CD14-positive monocyte (primary cell): ENCODE measurements at regions not wholly inside any gene's neighbourhood (a gene's known extent, or its start where the extent isn't known, plus 50 kb on each side); places are given as distances from the start of the nearest gene placed in this dataset.

ENCODE experiments used
- DNase-seq, 3 donors: peaks; one replicate each; pipeline ENCODE4 v3.0.0-alpha.2; 2011 to 2022
- H2AFZ ChIP-seq: 2 replicates; pipeline ENCODE4 v1.6.0; 2012; ENCODE audit warnings: mild to moderate bottlenecking, low read depth, low read length, inconsistent platforms; ENCODE audit not compliant: insufficient read depth, poor library complexity, severe bottlenecking
- H3K27ac ChIP-seq, 2 donors: 1 replicate in 1 of 2; 2 replicates in 1 of 2; pipeline ENCODE4 v1.5.1; 2012 to 2013; ENCODE audit warnings: low read length in 2 of 2, control low read depth in 1 of 2, inconsistent platforms in 1 of 2, low read depth in 1 of 2, mild to moderate bottlenecking in 1 of 2
- H3K27me3 ChIP-seq, 2 donors: one replicate each; pipeline versions ENCODE4 v1.6.0 to v1.6.1; 2011 to 2013; ENCODE audit warnings: low read length in 2 of 2; ENCODE audit not compliant: control insufficient read depth in 2 of 2, insufficient read depth in 2 of 2
- H3K36me3 ChIP-seq, 2 donors: replicated peaks in 1 of 2; 1 replicate in 1 of 2; 2 replicates in 1 of 2; pipeline versions ENCODE4 v1.5.1 to v1.6.1; 2012 to 2013; ENCODE audit warnings: low read length in 2 of 2, control low read depth in 1 of 2, inconsistent platforms in 1 of 2, mild to moderate bottlenecking in 1 of 2; ENCODE audit not compliant: insufficient read depth in 2 of 2, control insufficient read depth in 1 of 2
- H3K4me1 ChIP-seq, 2 donors: 1 replicate in 1 of 2; 2 replicates in 1 of 2; pipeline versions ENCODE4 v1.5.1 to v1.6.1; 2012 to 2013; ENCODE audit warnings: low read length in 2 of 2, control low read depth in 1 of 2, inconsistent platforms in 1 of 2, mild to moderate bottlenecking in 1 of 2, moderate library complexity in 1 of 2; ENCODE audit not compliant: insufficient read depth in 2 of 2, control insufficient read depth in 1 of 2
- H3K4me2 ChIP-seq: replicated peaks from 2 replicates; pipeline ENCODE3; 2012; ENCODE audit warnings: low read length, moderate library complexity, mild to moderate bottlenecking; ENCODE audit not compliant: poor library complexity, severe bottlenecking; ENCODE audit errors: extremely low read depth
- H3K4me3 ChIP-seq, 3 experiments: fragments of 200-600 bp in 1 of 3; sonication (generic) in 1 of 3; replicated peaks in 1 of 3; 1 replicate in 2 of 3; 2 replicates in 1 of 3; pipeline ENCODE4 v1.5.1; 2011 to 2013; ENCODE audit warnings: low read length in 3 of 3, mild to moderate bottlenecking in 3 of 3, control low read depth in 2 of 3, low read depth in 2 of 3, inconsistent platforms in 1 of 3, moderate library complexity in 1 of 3
- H3K79me2 ChIP-seq: 2 replicates; pipeline ENCODE4 v1.6.0; 2012; ENCODE audit warnings: mild to moderate bottlenecking, control low read depth, inconsistent platforms, low read length, moderate library complexity; ENCODE audit not compliant: insufficient read depth
- H3K9ac ChIP-seq: 2 replicates; pipeline ENCODE4 v1.6.0; 2017; ENCODE audit warnings: low read length, mild to moderate bottlenecking; ENCODE audit not compliant: insufficient read depth, poor library complexity, severe bottlenecking
- H3K9me3 ChIP-seq, 2 donors: replicated peaks in 1 of 2; 1 replicate in 1 of 2; 2 replicates in 1 of 2; pipeline versions ENCODE4 v1.5.1 to v1.6.1; 2012 to 2013; ENCODE audit warnings: low read length in 2 of 2, control low read depth in 1 of 2; ENCODE audit not compliant: control insufficient read depth in 1 of 2, insufficient read depth in 1 of 2
- H4K20me1 ChIP-seq: 2 replicates; pipeline ENCODE4 v1.6.0; 2012; ENCODE audit warnings: mild to moderate bottlenecking, low read length, control low read depth, moderate library complexity; ENCODE audit not compliant: insufficient read depth
- H3K27ac Mint-ChIP-seq, 7 donors: one replicate each; pipeline ENCODE4 v1.8.0; 2020; ENCODE audit warnings: mild to moderate bottlenecking in 7 of 7, mixed read lengths in 7 of 7, moderate library complexity in 6 of 7, inconsistent platforms in 2 of 7
- H3K27me3 Mint-ChIP-seq, 3 donors: one replicate each; pipeline ENCODE4 v1.8.0; 2021 to 2022; ENCODE audit warnings: low read depth in 3 of 3, mild to moderate bottlenecking in 3 of 3, mixed read lengths in 3 of 3, moderate library complexity in 3 of 3, inconsistent platforms in 1 of 3
- H3K36me3 Mint-ChIP-seq, 2 donors: one replicate each; pipeline ENCODE4 v1.8.0; 2020; ENCODE audit warnings: mixed read lengths in 2 of 2, inconsistent platforms in 1 of 2, mild to moderate bottlenecking in 1 of 2
- H3K4me1 Mint-ChIP-seq: one replicate; pipeline ENCODE4 v1.8.0; 2020; ENCODE audit warnings: mild to moderate bottlenecking, mixed read lengths
- H3K4me3 Mint-ChIP-seq, 2 donors: one replicate each; pipeline ENCODE4 v1.8.0; 2020; ENCODE audit warnings: mild to moderate bottlenecking in 2 of 2, mixed read lengths in 2 of 2, moderate library complexity in 1 of 2
- H3K9me3 Mint-ChIP-seq, 7 donors: one replicate each; pipeline ENCODE4 v1.8.0; 2020 to 2022; ENCODE audit warnings: mixed read lengths in 7 of 7, mild to moderate bottlenecking in 6 of 7, moderate library complexity in 6 of 7, inconsistent platforms in 2 of 7
- WGBS: methylation state at CpG from one replicate; pipeline ENCODE4 v1.1.5; 2013; ENCODE audit warnings: missing lambda C conversion rate; ENCODE audit not compliant: insufficient coverage; 5-methylcytosine and 5-hydroxymethylcytosine counted together
- intact Hi-C, 2 donors: fragments of 100-400 bp; cut with micrococcal nuclease; formaldehyde crosslinking; loops; one replicate each; pipeline versions ENCODE4 v1.15.0 to v1.15.1; 2023
- TF ChIP-seq, protein P1 (sequence below): fragments of 200-600 bp; IDR thresholded peaks from one replicate; pipeline ENCODE4 v1.8.0; 2022; ENCODE audit warnings: antibody characterized with exemption, mild to moderate bottlenecking

DNA sequence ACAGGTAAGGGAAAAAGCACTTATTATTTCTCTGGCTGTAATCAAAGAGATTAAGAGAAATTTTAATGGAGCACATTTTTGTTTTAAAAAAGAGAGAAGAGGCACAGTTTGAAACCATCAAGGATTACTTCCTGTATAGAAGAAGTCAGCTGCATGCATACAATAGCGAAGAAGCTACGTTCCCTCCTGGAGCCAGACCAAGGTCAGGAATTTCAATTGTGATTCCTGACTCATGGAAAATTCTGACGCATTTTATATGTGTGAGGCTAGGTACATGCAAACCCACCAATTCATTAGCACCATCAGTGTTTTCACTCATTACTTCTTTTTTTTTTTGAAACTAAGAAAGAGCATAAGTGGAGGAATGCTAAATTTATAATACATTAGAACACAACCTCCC is 232.7 kb upstream of the SGK1 start:
- Histone ChIP-seq H3K4me1 (no peaks in the 10 kb centered on the region), H3K27ac (no peak overlapping the region), H3K4me2 (no peak overlapping the region), H4K20me1 (no peaks in the 10 kb centered on the region), H2AFZ (no peak overlapping the region), H3K9ac (no peak overlapping the region), H3K9me3 (no peaks in the 10 kb centered on the region), H3K4me3 (no peak overlapping the region), H3K27me3 (no peaks in the 10 kb centered on the region), H3K79me2 (no peaks in the 10 kb centered on the region), H3K36me3 (no peaks in the 10 kb centered on the region)
- no CpG with 5 or more reads among the region's 3 CpGs for WGBS
- TF ChIP-seq, protein P1, sequence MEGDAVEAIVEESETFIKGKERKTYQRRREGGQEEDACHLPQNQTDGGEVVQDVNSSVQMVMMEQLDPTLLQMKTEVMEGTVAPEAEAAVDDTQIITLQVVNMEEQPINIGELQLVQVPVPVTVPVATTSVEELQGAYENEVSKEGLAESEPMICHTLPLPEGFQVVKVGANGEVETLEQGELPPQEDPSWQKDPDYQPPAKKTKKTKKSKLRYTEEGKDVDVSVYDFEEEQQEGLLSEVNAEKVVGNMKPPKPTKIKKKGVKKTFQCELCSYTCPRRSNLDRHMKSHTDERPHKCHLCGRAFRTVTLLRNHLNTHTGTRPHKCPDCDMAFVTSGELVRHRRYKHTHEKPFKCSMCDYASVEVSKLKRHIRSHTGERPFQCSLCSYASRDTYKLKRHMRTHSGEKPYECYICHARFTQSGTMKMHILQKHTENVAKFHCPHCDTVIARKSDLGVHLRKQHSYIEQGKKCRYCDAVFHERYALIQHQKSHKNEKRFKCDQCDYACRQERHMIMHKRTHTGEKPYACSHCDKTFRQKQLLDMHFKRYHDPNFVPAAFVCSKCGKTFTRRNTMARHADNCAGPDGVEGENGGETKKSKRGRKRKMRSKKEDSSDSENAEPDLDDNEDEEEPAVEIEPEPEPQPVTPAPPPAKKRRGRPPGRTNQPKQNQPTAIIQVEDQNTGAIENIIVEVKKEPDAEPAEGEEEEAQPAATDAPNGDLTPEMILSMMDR = no peak
- DNase-seq = no peak
- intact Hi-C loops = no loop called here
- H3K4me3 Mint-ChIP-seq = no peak overlapping the region
- H3K4me1 Mint-ChIP-seq = no peaks in the 10 kb centered on the region
- peaks cover 0 to 1% (median 0%) of the 10 kb centered on the region in 7 donors for H3K9me3 Mint-ChIP-seq
- peaks cover 0 to 3% (median 1%) of the 10 kb centered on the region in 3 donors for H3K27me3 Mint-ChIP-seq
- no peak overlapping the region for H3K27ac Mint-ChIP-seq
- H3K36me3 Mint-ChIP-seq = no peaks in the 10 kb centered on the region

GRCh38 chr6:134549854-134550253 is 231.9 kb upstream of the SGK1 start:
- Histone ChIP-seq H3K4me1 (peaks cover 4% of the 10 kb centered on the region in 2 donors), H3K9ac (no peak overlapping the region), H4K20me1 (no peaks in the 10 kb centered on the region), H3K36me3 (no peaks in the 10 kb centered on the region), H3K79me2 (no peaks in the 10 kb centered on the region), H3K27me3 (no peaks in the 10 kb centered on the region), H3K9me3 (no peaks in the 10 kb centered on the region), H3K4me2 (no peak overlapping the region), H3K27ac (no peak overlapping the region), H3K4me3 (no peak overlapping the region), H2AFZ (no peak overlapping the region)
- H3K4me3 Mint-ChIP-seq = no peak overlapping the region
- H3K27me3 Mint-ChIP-seq = peaks cover 0 to 3% (median 1%) of the 10 kb centered on the region in 3 donors
- no peak overlapping the region for H3K27ac Mint-ChIP-seq
- intact Hi-C loops = no loop called here
- H3K9me3 Mint-ChIP-seq = no peaks in the 10 kb centered on the region
- TF ChIP-seq, protein P1 = no peak
- no peaks in the 10 kb centered on the region for H3K36me3 Mint-ChIP-seq
- DNase-seq = no peak
- H3K4me1 Mint-ChIP-seq = peaks cover 4% of the 10 kb centered on the region
